Central memory CD8-positive, alpha-beta T cell (primary cell): ENCODE measurements at regions not wholly inside any gene's neighbourhood (a gene's known extent, or its start where the extent isn't known, plus 50 kb on each side); places are given as distances from the start of the nearest gene placed in this dataset.

Experiments
- ATAC-seq: fragments of 150-1000 bp; cut with Tn5 transposase; replicated peaks from 2 replicates; pipeline ENCODE4 v1.10.0; 2022; ENCODE audit warnings: mild to moderate bottlenecking, moderate FRiP score, moderate number of reproducible peaks; ENCODE audit not compliant: poor library complexity, severe bottlenecking; ENCODE audit errors: extremely low read depth
- DNase-seq, 2 donors: peaks; one replicate each; pipeline ENCODE4 v3.0.0; 2021; ENCODE audit warnings: low spot score in 2 of 2
- H3K27ac Mint-ChIP-seq: one replicate; pipeline ENCODE4 v1.8.0; 2022; ENCODE audit warnings: low read depth, mild to moderate bottlenecking, moderate library complexity, mixed read lengths
- H3K27me3 Mint-ChIP-seq: one replicate; pipeline ENCODE4 v1.8.0; 2022; ENCODE audit warnings: mixed read lengths
- H3K36me3 Mint-ChIP-seq: one replicate; pipeline ENCODE4 v1.8.0; 2022; ENCODE audit warnings: mild to moderate bottlenecking, moderate library complexity, mixed read lengths; ENCODE audit not compliant: insufficient read depth
- H3K4me1 Mint-ChIP-seq: one replicate; pipeline ENCODE4 v1.8.0; 2022; ENCODE audit warnings: mixed read lengths
- H3K4me3 Mint-ChIP-seq: one replicate; pipeline ENCODE4 v1.8.0; 2022; ENCODE audit warnings: mild to moderate bottlenecking, moderate library complexity, mixed read lengths
- H3K9me3 Mint-ChIP-seq: one replicate; pipeline ENCODE4 v1.8.0; 2022; ENCODE audit warnings: mixed read lengths

GRCh38 chr2:21694079-21694878 lies 570.5 kb downstream of the TDRD15 start:
- no peaks in the 10 kb centered on the region for H3K27me3 Mint-ChIP-seq
- ATAC-seq (no peak), DNase-seq (no peak)
- H3K36me3 Mint-ChIP-seq = no peaks in the 10 kb centered on the region
- H3K9me3 Mint-ChIP-seq = peaks cover 12% of the 10 kb centered on the region
- H3K4me3 Mint-ChIP-seq = no peak overlapping the region
- no peak overlapping the region for H3K27ac Mint-ChIP-seq
- H3K4me1 Mint-ChIP-seq = no peaks in the 10 kb centered on the region

GRCh38 chr2:21696900-21697299 lies 573.1 kb downstream of the TDRD15 start:
- no peaks in the 10 kb centered on the region for H3K27me3 Mint-ChIP-seq
- H3K4me1 Mint-ChIP-seq = no peaks in the 10 kb centered on the region
- no peak overlapping the region for H3K27ac Mint-ChIP-seq
- peaks cover 12% of the 10 kb centered on the region for H3K9me3 Mint-ChIP-seq
- H3K36me3 Mint-ChIP-seq = no peaks in the 10 kb centered on the region
- DNase-seq (no peak), ATAC-seq (no peak)
- H3K4me3 Mint-ChIP-seq = no peak overlapping the region

- no peaks in the 10 kb centered on the region for H3K4me1 Mint-ChIP-seq
- ATAC-seq = no peak
Measured at GRCh38 chr2:21700644-21701043, 576.9 kb downstream of the TDRD15 start.

GRCh38 chr2:21710031-21710430 lies 586.3 kb downstream of the TDRD15 start:
- H3K4me1 Mint-ChIP-seq = no peaks in the 10 kb centered on the region
- no peak for ATAC-seq
- H3K9me3 Mint-ChIP-seq = peaks cover 23% of the 10 kb centered on the region
- no peaks in the 10 kb centered on the region for H3K36me3 Mint-ChIP-seq
- no peaks in the 10 kb centered on the region for H3K27me3 Mint-ChIP-seq
- H3K4me3 Mint-ChIP-seq = no peak overlapping the region
- DNase-seq = no peak
- H3K27ac Mint-ChIP-seq = no peak overlapping the region

More at GRCh38 chr2:21700644-21701043, 576.9 kb downstream of the TDRD15 start:
- Mint-ChIP-seq H3K27me3 (no peaks in the 10 kb centered on the region), H3K9me3 (peaks cover 11% of the 10 kb centered on the region), H3K4me3 (no peak overlapping the region), H3K36me3 (no peaks in the 10 kb centered on the region), H3K27ac (no peak overlapping the region)
- DNase-seq = no peak

GRCh38 chr2:21710496-21710895 lies 586.7 kb downstream of the TDRD15 start:
- H3K27me3 Mint-ChIP-seq = no peaks in the 10 kb centered on the region
- DNase-seq = no peak
- no peak for ATAC-seq
- H3K9me3 Mint-ChIP-seq = peaks cover 23% of the 10 kb centered on the region
- H3K4me1 Mint-ChIP-seq = no peaks in the 10 kb centered on the region
- no peak overlapping the region for H3K27ac Mint-ChIP-seq
- no peak overlapping the region for H3K4me3 Mint-ChIP-seq
- no peaks in the 10 kb centered on the region for H3K36me3 Mint-ChIP-seq

- H3K4me3 Mint-ChIP-seq = no peak overlapping the region
- DNase-seq (no peak), ATAC-seq (no peak)
- no peaks in the 10 kb centered on the region for H3K4me1 Mint-ChIP-seq
- H3K27ac Mint-ChIP-seq = no peak overlapping the region
- peaks cover 26% of the 10 kb centered on the region for H3K9me3 Mint-ChIP-seq
- peaks cover 2% of the 10 kb centered on the region for H3K36me3 Mint-ChIP-seq
- H3K27me3 Mint-ChIP-seq = no peaks in the 10 kb centered on the region
Measured at GRCh38 chr2:21715887-21716286, 592.1 kb downstream of the TDRD15 start.

GRCh38 chr2:21727101-21727500 lies 603.3 kb downstream of the TDRD15 start:
- Mint-ChIP-seq H3K9me3 (peaks cover 21% of the 10 kb centered on the region), H3K27me3 (no peaks in the 10 kb centered on the region), H3K36me3 (no peaks in the 10 kb centered on the region), H3K27ac (no peak overlapping the region), H3K4me3 (no peak overlapping the region), H3K4me1 (no peaks in the 10 kb centered on the region)
- ATAC-seq (no peak), DNase-seq (no peak)

GRCh38 chr2:21728133-21728532 lies 604.4 kb downstream of the TDRD15 start:
- Mint-ChIP-seq H3K27ac (no peak overlapping the region), H3K4me1 (no peaks in the 10 kb centered on the region), H3K9me3 (peaks cover 26% of the 10 kb centered on the region), H3K4me3 (no peak overlapping the region), H3K36me3 (no peaks in the 10 kb centered on the region), H3K27me3 (no peaks in the 10 kb centered on the region)
- ATAC-seq (no peak), DNase-seq (no peak)

- H3K9me3 Mint-ChIP-seq = peaks cover 18% of the 10 kb centered on the region
- ATAC-seq = no peak
- H3K36me3 Mint-ChIP-seq = no peaks in the 10 kb centered on the region
Measured at GRCh38 chr2:21730141-21730540, 606.4 kb downstream of the TDRD15 start.

GRCh38 chr2:21740484-21740883 lies 616.7 kb downstream of the TDRD15 start:
- Mint-ChIP-seq H3K9me3 (peaks cover 16% of the 10 kb centered on the region), H3K4me1 (no peaks in the 10 kb centered on the region), H3K27ac (no peak overlapping the region), H3K36me3 (peaks cover 3% of the 10 kb centered on the region), H3K4me3 (no peak overlapping the region), H3K27me3 (no peaks in the 10 kb centered on the region)
- DNase-seq (no peak), ATAC-seq (no peak)

More at GRCh38 chr2:21730141-21730540, 606.4 kb downstream of the TDRD15 start:
- no peaks in the 10 kb centered on the region for H3K27me3 Mint-ChIP-seq
- H3K27ac Mint-ChIP-seq = no peak overlapping the region
- no peaks in the 10 kb centered on the region for H3K4me1 Mint-ChIP-seq
- no peak overlapping the region for H3K4me3 Mint-ChIP-seq
- DNase-seq = no peak

GRCh38 chr2:21746499-21746898 lies 622.7 kb downstream of the TDRD15 start:
- peaks cover 9% of the 10 kb centered on the region for H3K9me3 Mint-ChIP-seq
- no peaks in the 10 kb centered on the region for H3K4me1 Mint-ChIP-seq
- ATAC-seq (no peak), DNase-seq (no peak)
- H3K4me3 Mint-ChIP-seq = no peak overlapping the region
- no peak overlapping the region for H3K27ac Mint-ChIP-seq
- H3K27me3 Mint-ChIP-seq = no peaks in the 10 kb centered on the region
- H3K36me3 Mint-ChIP-seq = peaks cover 2% of the 10 kb centered on the region

- ATAC-seq (no peak), DNase-seq (no peak)
- Mint-ChIP-seq H3K27ac (no peak overlapping the region), H3K4me3 (no peak overlapping the region), H3K27me3 (no peaks in the 10 kb centered on the region), H3K36me3 (peaks cover under 1% of the 10 kb centered on the region), H3K9me3 (peaks cover 14% of the 10 kb centered on the region), H3K4me1 (no peaks in the 10 kb centered on the region)
Measured at GRCh38 chr2:21748501-21748900, 624.7 kb downstream of the TDRD15 start.

- H3K9me3 Mint-ChIP-seq = peaks cover 25% of the 10 kb centered on the region
- ATAC-seq (no peak), DNase-seq (no peak)
- no peaks in the 10 kb centered on the region for H3K4me1 Mint-ChIP-seq
- H3K4me3 Mint-ChIP-seq = no peak overlapping the region
- H3K27ac Mint-ChIP-seq = no peak overlapping the region
- H3K36me3 Mint-ChIP-seq = no peaks in the 10 kb centered on the region
- no peaks in the 10 kb centered on the region for H3K27me3 Mint-ChIP-seq
Measured at GRCh38 chr2:21754164-21754788, 630.5 kb downstream of the TDRD15 start.
